Endothelial cell of umbilical vein (primary cell): ENCODE measurements at regions not wholly inside any gene's neighbourhood (a gene's known extent, or its start where the extent isn't known, plus 50 kb on each side); places are given as distances from the start of the nearest gene placed in this dataset.

Source experiments
- BruUV-seq: library from RNA; stranded (reverse); fragments of 400-500 nt; replicated peaks from 2 replicates; lab custom pipeline; 2021; lab: Mats Ljungman, UMichigan
- CTCF ChIA-PET: fragments of 300-600, 350-600 bp; sonication (Branson Sonifier 250); formaldehyde crosslinking; loops from one replicate; lab custom pipeline; 2021; ENCODE audit warnings: antibody characterized with exemption, inconsistent platforms; lab: Charles Lee
- POLR2A ChIA-PET: fragments of 300-600, 350-600 bp; sonication (Branson Sonifier 250); formaldehyde crosslinking; loops from one replicate; lab custom pipeline; 2021; ENCODE audit warnings: antibody characterized with exemption, inconsistent platforms; lab: Charles Lee
- DNase-seq: peaks from one replicate; pipeline ENCODE4 v3.0.0-alpha.2; 2011; ENCODE audit warnings: low read depth, low spot score
- FAIRE-seq: peaks from 2 replicates; lab custom pipeline; 2011; peaks lifted over from hg19 to GRCh38; lab: Jason Lieb, UNC
- H2AFZ ChIP-seq: 2 replicates; pipeline ENCODE4 v1.6.0; 2012; ENCODE audit warnings: low read depth, low read length, control low read depth, inconsistent platforms
- H3K27ac ChIP-seq: 2 replicates; pipeline ENCODE4 v1.5.1; 2011; ENCODE audit warnings: low read depth, mild to moderate bottlenecking, control low read depth, low read length, moderate library complexity; ENCODE audit not compliant: insufficient read depth
- H3K27me3 ChIP-seq, 2 experiments: 2 replicates each; pipeline versions ENCODE4 v1.6.0 to v1.6.1; 2011; ENCODE audit warnings: low read length in 2 of 2, mixed read lengths in 1 of 2; ENCODE audit not compliant: control insufficient read depth in 2 of 2, insufficient read depth in 2 of 2
- H3K36me3 ChIP-seq, 2 experiments: 2 replicates in 1 of 2; 3 replicates in 1 of 2; pipeline ENCODE4 v1.5.1; 2011; ENCODE audit warnings: low read length in 2 of 2, mild to moderate bottlenecking in 1 of 2, moderate library complexity in 1 of 2; ENCODE audit not compliant: control insufficient read depth in 2 of 2, insufficient read depth in 2 of 2; ENCODE audit errors: extremely low read depth in 1 of 2
- H3K4me1 ChIP-seq: 3 replicates; pipeline ENCODE4 v1.5.1; 2011; ENCODE audit warnings: mild to moderate bottlenecking, low read length; ENCODE audit not compliant: control insufficient read depth, insufficient read depth; ENCODE audit errors: extremely low read depth
- H3K4me2 ChIP-seq: 2 replicates; pipeline ENCODE4 v1.6.1; 2011; ENCODE audit warnings: low read length, control low read depth, mixed read lengths; ENCODE audit not compliant: insufficient read depth
- H3K4me3 ChIP-seq, 3 experiments: fragments of 200-600 bp in 1 of 3; sonication (generic), shearing (Covaris generic) in 1 of 3; replicated peaks in 1 of 3; 2 replicates each; pipeline ENCODE4 v1.5.1; 2011 to 2016; ENCODE audit warnings: control low read depth in 3 of 3, low read length in 3 of 3, mild to moderate bottlenecking in 2 of 3, inconsistent platforms in 1 of 3, low read depth in 1 of 3, moderate library complexity in 1 of 3; ENCODE audit not compliant: insufficient read depth in 1 of 3
- H3K79me2 ChIP-seq: 2 replicates; pipeline ENCODE4 v1.6.0; 2012; ENCODE audit warnings: low read length, inconsistent platforms; ENCODE audit not compliant: control insufficient read depth, insufficient read depth
- H3K9ac ChIP-seq: replicated peaks from 2 replicates; pipeline ENCODE3; 2011; ENCODE audit warnings: low read length, control low read depth; ENCODE audit not compliant: insufficient read depth; ENCODE audit errors: extremely low read depth
- H3K9me1 ChIP-seq: replicated peaks from 3 replicates; pipeline ENCODE4 v1.6.0; 2011; ENCODE audit warnings: mild to moderate bottlenecking, low read length; ENCODE audit not compliant: control insufficient read depth, insufficient read depth; ENCODE audit errors: extremely low read depth
- H3K9me3 ChIP-seq: replicated peaks from 2 replicates; pipeline ENCODE4 v1.5.1; 2012; ENCODE audit warnings: low read length, inconsistent platforms; ENCODE audit not compliant: control insufficient read depth, insufficient read depth
- H4K20me1 ChIP-seq: replicated peaks from 2 replicates; pipeline ENCODE3; 2011; ENCODE audit warnings: mild to moderate bottlenecking, low read length; ENCODE audit not compliant: control insufficient read depth, insufficient read depth; ENCODE audit errors: extremely low read depth
- CTCF ChIP-seq, 2 donors: IDR thresholded peaks; 1 replicate in 1 of 2; 2 replicates in 1 of 2; pipeline ENCODE4 v1.5.1; 2011; ENCODE audit warnings: low read length in 2 of 2, mild to moderate bottlenecking in 2 of 2, moderate library complexity in 2 of 2, control low read depth in 1 of 2, inconsistent platforms in 1 of 2, low read depth in 1 of 2; ENCODE audit not compliant: insufficient read depth in 1 of 2; ENCODE audit errors: extremely low read depth in 1 of 2
- EZH2 ChIP-seq: IDR thresholded peaks from 2 replicates; pipeline ENCODE4 v1.6.1; 2012; ENCODE audit warnings: borderline replicate concordance, low read depth, mild to moderate bottlenecking, moderate library complexity, low read length, inconsistent platforms; ENCODE audit not compliant: severe bottlenecking
- FOS ChIP-seq: IDR thresholded peaks from 2 replicates; pipeline ENCODE4 v1.6.1; 2011; ENCODE audit warnings: mild to moderate bottlenecking, low read length, moderate library complexity, borderline replicate concordance; ENCODE audit not compliant: insufficient read depth
- GATA2 ChIP-seq: IDR thresholded peaks from 2 replicates; pipeline ENCODE4 v1.7.0; 2011; ENCODE audit warnings: low read depth, mild to moderate bottlenecking, moderate library complexity, mixed read lengths, low read length; ENCODE audit not compliant: insufficient read length, insufficient read depth
- JUN ChIP-seq: IDR thresholded peaks from 2 replicates; pipeline ENCODE4 v1.6.1; 2011; ENCODE audit warnings: borderline replicate concordance, low read depth; ENCODE audit not compliant: insufficient read length, insufficient read depth
- MAX ChIP-seq: IDR thresholded peaks from 2 replicates; pipeline ENCODE4 v1.6.1; 2011; ENCODE audit not compliant: insufficient read depth, insufficient read length
- MYC ChIP-seq: IDR thresholded peaks from one replicate; pipeline ENCODE4 v1.6.1; 2011; ENCODE audit warnings: mild to moderate bottlenecking, low read depth, low read length
- POLR2A ChIP-seq: IDR thresholded peaks from 2 replicates; pipeline ENCODE4 v1.6.1; 2012; ENCODE audit warnings: low read depth, mild to moderate bottlenecking, control low read depth, low read length
- POLR2AphosphoS5 ChIP-seq: IDR thresholded peaks from 2 replicates; pipeline ENCODE4 v1.6.1; 2012; ENCODE audit warnings: low read depth, mild to moderate bottlenecking, control low read depth, low read length, moderate library complexity; ENCODE audit not compliant: insufficient read depth
- dilution Hi-C: fragments of 300-500 bp; cut with MboI; formaldehyde crosslinking; loops from one replicate; pipeline ENCODE4 v1.15.0; 2019; ENCODE audit warnings: low sequenced_read_pairs; ENCODE audit not compliant: extremely low pct_ligation_motif_present
- intact Hi-C: fragments of 100-400 bp; cut with micrococcal nuclease; formaldehyde crosslinking; loops from one replicate; pipeline ENCODE4 v1.10.0; 2022

- Histone ChIP-seq H3K4me2 (no peak overlapping the region), H3K4me3 (no peak overlapping the region), H2AFZ (no peak overlapping the region), H4K20me1 (no peaks in the 10 kb centered on the region), H3K36me3 (no peaks in the 10 kb centered on the region), H3K27ac (no peak overlapping the region), H3K9ac (no peak overlapping the region), H3K79me2 (no peaks in the 10 kb centered on the region), H3K4me1 (no peaks in the 10 kb centered on the region), H3K9me3 (no peaks in the 10 kb centered on the region), H3K9me1 (no peaks in the 10 kb centered on the region), H3K27me3 (no peaks in the 10 kb centered on the region)
- FAIRE-seq (no peak), DNase-seq (no peak)
- intact Hi-C loops, result no loop called here
- ChIA-PET POLR2A (no interaction called here), CTCF (no interaction called here)
- dilution Hi-C loops, result no loop called here
- no TSS peak for BruUV-seq
- TF ChIP-seq GATA2, result no peak
- no peak for TF ChIP-seq MAX
- TF ChIP-seq POLR2AphosphoS5, result no peak
- TF ChIP-seq EZH2, result no peak
- TF ChIP-seq MYC, result no peak
Measured at GRCh38 chr4:149902242-149902641, 86.6 kb upstream of the IQCM start.

GRCh38 chr4:149910177-149910576 is 94.5 kb upstream of the IQCM start:
- Histone ChIP-seq H3K9ac (no peak overlapping the region), H3K4me3 (no peak overlapping the region), H3K27me3 (no peaks in the 10 kb centered on the region), H3K4me1 (peaks cover 11% of the 10 kb centered on the region), H3K9me1 (no peaks in the 10 kb centered on the region), H2AFZ (no peak overlapping the region), H4K20me1 (no peaks in the 10 kb centered on the region), H3K27ac (no peak overlapping the region), H3K79me2 (no peaks in the 10 kb centered on the region), H3K4me2 (no peak overlapping the region), H3K36me3 (no peaks in the 10 kb centered on the region), H3K9me3 (no peaks in the 10 kb centered on the region)
- BruUV-seq, result no TSS peak
- dilution Hi-C loops (no loop called here), intact Hi-C loops (loop anchor here (5.0 kb wide), 1 partner anchor 538 kb away; no protein-coding TSS in a partner anchor)
- TF ChIP-seq GATA2 (no peak), JUN (no peak), POLR2A (no peak), MYC (no peak), MAX (no peak), CTCF (IDR thresholded peaks at IDR 0.05; ENCODE audit: extremely low read depth in 1 of 2, insufficient read depth in 1 of 2, low read depth in 1 of 2, low read length in 2 of 2) (no peak), POLR2AphosphoS5 (no peak), EZH2 (no peak), FOS (no peak)
- FAIRE-seq (no peak), DNase-seq (no peak)
- ChIA-PET POLR2A (no interaction called here), CTCF (no interaction called here)
